NCI-H1930 (cell line): ENCODE measurements at regions not wholly inside any gene's neighbourhood (a gene's known extent, or its start where the extent isn't known, plus 50 kb on each side); places are given as distances from the start of the nearest gene placed in this dataset.

Experiments
- DNase-seq, 2 experiments: peaks; one replicate each; lab custom pipeline; 2025; lab: John Stamatoyannopoulos, UW

DNA sequence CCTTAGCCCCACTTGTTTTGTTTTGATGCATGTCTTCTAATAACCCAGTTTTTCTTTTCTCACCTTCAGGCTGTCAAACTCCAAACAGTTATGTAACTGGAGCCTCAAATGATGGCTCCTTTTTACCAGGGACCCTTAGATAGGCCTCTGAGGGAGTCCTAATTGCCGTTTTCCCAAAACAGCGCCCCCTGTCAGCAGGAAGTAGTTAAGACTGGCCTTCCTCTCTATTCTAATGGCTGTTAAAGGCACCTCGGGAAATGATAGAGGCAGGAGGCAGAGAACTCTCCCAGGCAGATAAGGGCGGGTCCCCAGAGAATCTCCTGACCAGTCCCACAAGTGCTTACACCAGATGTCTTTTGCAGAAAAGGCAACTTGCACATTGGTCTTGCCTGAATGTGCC lies 123.2 kb downstream of the KCNS3 start:
- DNase-seq, result no peak

DNA sequence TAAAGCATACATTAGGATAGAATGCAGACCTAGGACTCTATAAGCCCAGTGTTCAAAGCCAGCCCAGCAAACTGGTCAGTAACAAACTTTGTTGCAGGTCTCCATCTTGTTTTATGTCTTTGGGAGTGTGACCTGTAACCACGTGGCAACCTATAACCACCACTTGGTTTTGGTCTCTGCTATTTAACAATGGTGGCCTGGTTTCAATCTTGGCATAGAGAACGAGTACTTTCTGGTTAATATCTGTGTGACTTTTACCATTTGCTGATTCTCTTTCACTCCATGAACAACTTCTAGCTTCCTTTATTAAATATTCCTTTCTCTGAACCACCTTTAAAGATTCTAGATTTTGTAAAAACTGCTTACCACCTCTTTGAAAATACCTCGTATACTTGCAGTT lies 118.5 kb downstream of the KCNS3 start:
- no peak for DNase-seq

DNA sequence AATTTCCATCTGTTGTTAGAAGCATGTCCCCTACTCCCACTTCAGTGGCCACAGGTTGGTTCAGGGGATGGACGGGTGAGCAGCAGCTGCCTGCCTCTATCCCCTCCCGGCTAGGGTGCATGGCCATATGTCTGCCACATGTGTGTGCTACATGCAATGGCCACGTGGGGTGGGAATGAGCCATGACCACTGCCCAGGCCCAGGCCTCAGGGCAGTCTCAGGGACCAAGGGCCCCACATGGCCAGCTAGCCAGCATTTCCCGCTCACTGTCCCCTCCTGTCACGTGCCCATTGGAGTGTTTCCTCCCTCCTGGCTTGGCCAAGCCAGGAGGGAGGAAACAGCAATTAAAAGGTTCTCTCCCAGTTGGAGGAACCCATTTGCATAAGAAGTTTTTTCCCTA lies 117.1 kb downstream of the KCNS3 start:
- no peak for DNase-seq
